ENCODE measurements at regions not wholly inside any gene's neighbourhood (a gene's known extent, or its start where the extent isn't known, plus 50 kb on each side); places are given as distances from the start of the nearest gene placed in this dataset.

- DNase-seq (no peak), ATAC-seq (no peak)
- peaks cover 0 to 7% (median 0%) of the 10 kb centered on the region in 3 donors for H3K27me3 ChIP-seq (ENCODE audit: insufficient read depth in 3 of 3, low read length in 2 of 3)
- intact Hi-C loops (cut with DNase I), result no loop called here
- H3K9me3 ChIP-seq, result no peaks in the 10 kb centered on the region
- H3K36me3 ChIP-seq (ENCODE audit: insufficient read depth in 1 of 2, low read depth in 1 of 2), result no peaks in the 10 kb centered on the region
- H3K4me3 ChIP-seq, result no peak overlapping the region
- H3K27ac ChIP-seq, result no peak overlapping the region
- WGBS, 3 donors, result 92 to 93% (median 92%) methylated on average over 12 of the region's 12 CpGs
- H3K4me1 ChIP-seq, result no peaks in the 10 kb centered on the region
- no peak for TF ChIP-seq CTCF (IDR thresholded peaks at IDR 0.05)
These were observed 377.2 kb downstream of the CTTN start for GRCh38 chr11:70775386-70776075.

- no peaks in the 10 kb centered on the region for H3K9me3 ChIP-seq
- no peaks in the 10 kb centered on the region for H3K36me3 ChIP-seq (ENCODE audit: insufficient read depth in 1 of 2, low read depth in 1 of 2)
- ATAC-seq (no peak), DNase-seq (no peak)
- H3K4me3 ChIP-seq, result no peak overlapping the region
- no peak overlapping the region for H3K27ac ChIP-seq
- H3K27me3 ChIP-seq (ENCODE audit: insufficient read depth in 3 of 3, low read length in 2 of 3), result peaks cover 0 to 4% (median 0%) of the 10 kb centered on the region in 3 donors
- no peaks in the 10 kb centered on the region for H3K4me1 ChIP-seq
- intact Hi-C loops (cut with DNase I), result no loop called here
- TF ChIP-seq CTCF (IDR thresholded peaks at IDR 0.05), result no peak
These were observed 378.7 kb downstream of the CTTN start for GRCh38 chr11:70776914-70777532.

- WGBS, 3 donors, result 82 to 90% (median 83%) methylated on average over 7 of the region's 7 CpGs
- TF ChIP-seq CTCF (IDR thresholded peaks at IDR 0.05), result no peak
- Histone ChIP-seq H3K27ac (no peak overlapping the region), H3K4me1 (no peaks in the 10 kb centered on the region), H3K27me3 (ENCODE audit: insufficient read depth in 3 of 3, low read length in 2 of 3) (no peaks in the 10 kb centered on the region), H3K9me3 (no peaks in the 10 kb centered on the region), H3K36me3 (ENCODE audit: insufficient read depth in 1 of 2, low read depth in 1 of 2) (no peaks in the 10 kb centered on the region), H3K4me3 (no peak overlapping the region)
- DNase-seq (no peak), ATAC-seq (no peak)
- intact Hi-C loops (cut with DNase I), result no loop called here
These were observed 380.6 kb downstream of the CTTN start for GRCh38 chr11:70778883-70779282.

- DNase-seq (no peak), ATAC-seq (no peak)
- Histone ChIP-seq H3K27ac (no peak overlapping the region), H3K36me3 (ENCODE audit: insufficient read depth in 1 of 2, low read depth in 1 of 2) (no peaks in the 10 kb centered on the region), H3K9me3 (no peaks in the 10 kb centered on the region), H3K4me1 (no peaks in the 10 kb centered on the region), H3K4me3 (no peak overlapping the region), H3K27me3 (ENCODE audit: insufficient read depth in 3 of 3, low read length in 2 of 3) (no peaks in the 10 kb centered on the region)
- no peak for TF ChIP-seq CTCF (IDR thresholded peaks at IDR 0.05)
- 76 to 81% (median 80%) methylated on average over 9 of the region's 9 CpGs for WGBS, 3 donors
- intact Hi-C loops (cut with DNase I), result no loop called here
These were observed 381.3 kb downstream of the CTTN start for GRCh38 chr11:70779433-70780245.
